ENCODE measurements at regions not wholly inside any gene's neighbourhood (a gene's known extent, or its start where the extent isn't known, plus 50 kb on each side); places are given as distances from the start of the nearest gene placed in this dataset.

- no peak for DNase-seq
Measured at GRCh38 chr2:58914733-58915505, 673.8 kb upstream of the FANCL start.

- no peak for DNase-seq
Measured at GRCh38 chr2:58913082-58913726, 672.1 kb upstream of the FANCL start.

- DNase-seq: no peak
Measured at GRCh38 chr2:58911877-58912276, 670.8 kb upstream of the FANCL start.

- no peak for DNase-seq
Measured at GRCh38 chr2:58908501-58909154, 667.5 kb upstream of the FANCL start.

- DNase-seq: no peak
Measured at GRCh38 chr2:58907644-58908043, 666.5 kb upstream of the FANCL start.

- no peak for DNase-seq
Measured at GRCh38 chr2:58906081-58906645, 665.0 kb upstream of the FANCL start.

GRCh38 chr2:58904095-58904494 is 663.0 kb upstream of the FANCL start:
- DNase-seq: no peak

GRCh38 chr2:58903427-58903826 is 662.3 kb upstream of the FANCL start:
- DNase-seq: no peak

GRCh38 chr2:58900246-58901027 is 659.3 kb upstream of the FANCL start:
- DNase-seq: peak; percentile 46

GRCh38 chr2:58899692-58900091 is 658.6 kb upstream of the FANCL start:
- no peak for DNase-seq

- peak; percentile 78 for DNase-seq
Measured at GRCh38 chr2:58896638-58897037, 655.5 kb upstream of the FANCL start.

GRCh38 chr2:58895857-58896256 is 654.7 kb upstream of the FANCL start:
- DNase-seq: peak; percentile 93

- DNase-seq: peak; percentile 77
Measured at GRCh38 chr2:58893656-58894351, 652.7 kb upstream of the FANCL start.

- no peak for DNase-seq
Measured at GRCh38 chr2:58891828-58892377, 650.8 kb upstream of the FANCL start.

- DNase-seq: no peak
Measured at GRCh38 chr2:58890865-58891525, 649.9 kb upstream of the FANCL start.

- no peak for DNase-seq
Measured at GRCh38 chr2:58886009-58886408, 644.9 kb upstream of the FANCL start.

- DNase-seq: no peak
Measured at GRCh38 chr2:58879834-58880233, 638.7 kb upstream of the FANCL start.

- DNase-seq: no peak
Measured at GRCh38 chr2:58878778-58879177, 637.7 kb upstream of the FANCL start.

- peak; percentile 45 for DNase-seq
Measured at GRCh38 chr2:58876126-58876525, 635.0 kb upstream of the FANCL start.

- DNase-seq: peak; percentile 60
Measured at GRCh38 chr2:58875436-58875835, 634.3 kb upstream of the FANCL start.

GRCh38 chr2:58871469-58872142 is 630.5 kb upstream of the FANCL start:
- DNase-seq: no peak
